Omental fat pad (tissue), 3 donors: ENCODE measurements at regions not wholly inside any gene's neighbourhood (a gene's known extent, or its start where the extent isn't known, plus 50 kb on each side); places are given as distances from the start of the nearest gene placed in this dataset.

Experiments used
- ATAC-seq: fragments of 150-250 bp; one replicate; pipeline ENCODE4 v1.9.1; 2016; ENCODE audit warnings: mild to moderate bottlenecking, moderate library complexity; ENCODE audit not compliant: low FRiP score
- DNase-seq: peaks from one replicate; pipeline ENCODE4 v3.0.0-alpha.2; 2019; ENCODE audit warnings: low spot score
- TF ChIP-seq, protein P1 (sequence below), 3 donors: fragments of 450-650 bp; IDR thresholded peaks; one replicate each; pipeline ENCODE4 v1.5.1; 2016 to 2017; ENCODE audit warnings: antibody characterized with exemption in 3 of 3, mild to moderate bottlenecking in 3 of 3, moderate library complexity in 2 of 3

- TF ChIP-seq, protein P1, sequence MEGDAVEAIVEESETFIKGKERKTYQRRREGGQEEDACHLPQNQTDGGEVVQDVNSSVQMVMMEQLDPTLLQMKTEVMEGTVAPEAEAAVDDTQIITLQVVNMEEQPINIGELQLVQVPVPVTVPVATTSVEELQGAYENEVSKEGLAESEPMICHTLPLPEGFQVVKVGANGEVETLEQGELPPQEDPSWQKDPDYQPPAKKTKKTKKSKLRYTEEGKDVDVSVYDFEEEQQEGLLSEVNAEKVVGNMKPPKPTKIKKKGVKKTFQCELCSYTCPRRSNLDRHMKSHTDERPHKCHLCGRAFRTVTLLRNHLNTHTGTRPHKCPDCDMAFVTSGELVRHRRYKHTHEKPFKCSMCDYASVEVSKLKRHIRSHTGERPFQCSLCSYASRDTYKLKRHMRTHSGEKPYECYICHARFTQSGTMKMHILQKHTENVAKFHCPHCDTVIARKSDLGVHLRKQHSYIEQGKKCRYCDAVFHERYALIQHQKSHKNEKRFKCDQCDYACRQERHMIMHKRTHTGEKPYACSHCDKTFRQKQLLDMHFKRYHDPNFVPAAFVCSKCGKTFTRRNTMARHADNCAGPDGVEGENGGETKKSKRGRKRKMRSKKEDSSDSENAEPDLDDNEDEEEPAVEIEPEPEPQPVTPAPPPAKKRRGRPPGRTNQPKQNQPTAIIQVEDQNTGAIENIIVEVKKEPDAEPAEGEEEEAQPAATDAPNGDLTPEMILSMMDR (IDR thresholded peaks at IDR 0.05), result no peak
- DNase-seq, result no peak
- ATAC-seq, result no peak
Measured at GRCh38 chr11:90788961-90789360, 566.1 kb upstream of the CHORDC1 start.

GRCh38 chr11:90784241-90784814 lies 561.5 kb upstream of the CHORDC1 start:
- TF ChIP-seq, protein P1 (IDR thresholded peaks at IDR 0.05), result no peak
- ATAC-seq (no peak), DNase-seq (no peak)

DNA sequence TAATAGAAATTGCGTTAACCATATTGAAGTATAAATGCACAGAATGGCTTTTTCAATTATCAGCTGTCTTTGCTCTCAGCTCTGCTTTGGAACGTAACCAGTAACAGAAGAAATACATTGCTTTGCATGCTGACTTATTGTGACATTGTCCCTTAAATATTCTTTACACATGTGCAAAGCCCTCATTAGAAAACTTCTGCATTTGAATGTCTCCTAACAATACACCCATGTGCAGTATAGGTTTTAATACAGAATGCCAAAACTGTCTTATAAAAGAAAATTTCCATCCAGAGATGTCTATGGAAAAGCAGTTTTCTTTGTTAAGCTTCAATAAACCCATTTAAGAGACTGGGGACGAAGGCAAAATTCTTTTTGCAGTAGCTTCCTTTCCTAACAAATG lies 560.3 kb upstream of the CHORDC1 start:
- ATAC-seq (no peak), DNase-seq (no peak)
- TF ChIP-seq, protein P1 (IDR thresholded peaks at IDR 0.05), result no peak

- TF ChIP-seq, protein P1 (IDR thresholded peaks at IDR 0.05), result no peak
- ATAC-seq (no peak), DNase-seq (no peak)
Measured at GRCh38 chr11:90779098-90779497, 556.2 kb upstream of the CHORDC1 start.

DNA sequence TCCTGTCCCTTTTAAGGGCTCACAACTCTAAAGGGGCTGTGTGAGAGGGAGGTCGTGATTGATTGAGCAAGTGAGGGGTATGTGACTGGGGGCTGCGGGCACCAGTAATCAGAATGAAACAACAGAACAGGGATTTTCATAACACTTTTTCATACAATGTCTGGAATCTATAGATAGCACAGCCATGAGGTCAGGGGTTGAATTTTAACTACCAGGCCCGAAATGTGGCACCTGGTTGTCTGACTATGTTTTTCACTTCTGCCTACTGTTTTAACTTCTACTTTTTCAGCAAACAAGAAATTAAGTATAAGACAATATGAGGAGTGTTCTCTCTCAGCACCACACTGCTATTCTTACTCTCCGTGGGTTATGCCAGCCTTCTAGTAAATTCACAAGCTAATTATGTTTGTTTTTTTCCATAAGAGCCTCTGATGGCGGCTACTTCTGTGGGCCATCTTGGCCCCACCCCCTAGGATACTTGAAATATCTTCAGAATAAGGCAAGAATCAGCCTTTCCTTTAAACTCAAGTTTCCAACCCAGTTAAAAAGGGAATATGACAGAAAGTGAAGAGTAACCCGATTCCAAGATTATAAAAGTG lies 552.8 kb upstream of the CHORDC1 start:
- DNase-seq, result no peak
- TF ChIP-seq, protein P1 (IDR thresholded peaks at IDR 0.05), result no peak
- no peak for ATAC-seq

- DNase-seq, result no peak
Measured at GRCh38 chr11:90774727-90775566, 552.1 kb upstream of the CHORDC1 start.

More at GRCh38 chr11:90774727-90775566, 552.1 kb upstream of the CHORDC1 start:
- TF ChIP-seq, protein P1 (IDR thresholded peaks at IDR 0.05), result no peak
- ATAC-seq, result no peak
